IPS-18a (cell line): ENCODE measurements at regions not wholly inside any gene's neighbourhood (a gene's known extent, or its start where the extent isn't known, plus 50 kb on each side); places are given as distances from the start of the nearest gene placed in this dataset.

Experiments used
- H3K27ac ChIP-seq: one replicate; pipeline ENCODE4 v1.5.1; 2013; ENCODE audit warnings: low read length
- H3K27me3 ChIP-seq: one replicate; pipeline ENCODE4 v1.6.1; 2013; ENCODE audit warnings: mild to moderate bottlenecking, low read length; ENCODE audit not compliant: control insufficient read depth, insufficient read depth
- H3K36me3 ChIP-seq: one replicate; pipeline ENCODE4 v1.6.1; 2013; ENCODE audit warnings: low read depth, low read length; ENCODE audit not compliant: control insufficient read depth
- H3K4me1 ChIP-seq: one replicate; pipeline ENCODE4 v1.6.1; 2013; ENCODE audit warnings: low read depth, low read length; ENCODE audit not compliant: control insufficient read depth
- H3K4me3 ChIP-seq: one replicate; pipeline ENCODE4 v1.5.1; 2013; ENCODE audit warnings: low read length
- H3K9ac ChIP-seq: one replicate; pipeline ENCODE4 v1.6.1; 2013; ENCODE audit warnings: mild to moderate bottlenecking, low read length, moderate library complexity
- H3K9me3 ChIP-seq: one replicate; pipeline ENCODE4 v1.6.1; 2013; ENCODE audit warnings: low read depth, low read length; ENCODE audit not compliant: control insufficient read depth

DNA sequence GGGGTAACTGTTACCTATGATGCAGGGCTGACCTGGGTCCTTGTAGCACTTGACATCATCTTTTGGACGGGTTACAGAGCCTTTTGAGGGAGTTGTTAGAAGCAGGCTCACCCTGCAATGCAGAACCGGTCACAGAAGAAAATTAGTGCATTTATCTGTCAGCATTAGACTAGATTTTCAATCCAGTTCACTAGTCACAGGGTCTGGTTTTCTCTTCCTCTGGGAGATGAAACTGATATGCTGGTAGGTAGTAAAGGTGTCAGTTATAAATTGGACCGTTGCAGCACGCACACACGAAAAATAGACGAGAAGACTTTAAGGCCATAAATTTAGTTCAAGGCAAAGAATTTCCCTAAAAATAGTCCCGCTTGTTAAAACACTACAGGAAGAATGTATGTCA lies 532.3 kb upstream of the ATP11B start:
- H3K4me3 ChIP-seq, result no peak overlapping the region
- H3K27ac ChIP-seq, result no peak overlapping the region
- peaks cover 20% of the 10 kb centered on the region for H3K4me1 ChIP-seq
- H3K27me3 ChIP-seq, result no peaks in the 10 kb centered on the region
- no peak overlapping the region for H3K9ac ChIP-seq
- no peaks in the 10 kb centered on the region for H3K36me3 ChIP-seq
- no peaks in the 10 kb centered on the region for H3K9me3 ChIP-seq

- Histone ChIP-seq H3K36me3 (no peaks in the 10 kb centered on the region), H3K27ac (no peak overlapping the region), H3K4me1 (no peaks in the 10 kb centered on the region), H3K9ac (no peak overlapping the region), H3K9me3 (no peaks in the 10 kb centered on the region), H3K27me3 (no peaks in the 10 kb centered on the region), H3K4me3 (no peak overlapping the region)
Measured at GRCh38 chr3:182268711-182269110, 524.6 kb upstream of the ATP11B start.

DNA sequence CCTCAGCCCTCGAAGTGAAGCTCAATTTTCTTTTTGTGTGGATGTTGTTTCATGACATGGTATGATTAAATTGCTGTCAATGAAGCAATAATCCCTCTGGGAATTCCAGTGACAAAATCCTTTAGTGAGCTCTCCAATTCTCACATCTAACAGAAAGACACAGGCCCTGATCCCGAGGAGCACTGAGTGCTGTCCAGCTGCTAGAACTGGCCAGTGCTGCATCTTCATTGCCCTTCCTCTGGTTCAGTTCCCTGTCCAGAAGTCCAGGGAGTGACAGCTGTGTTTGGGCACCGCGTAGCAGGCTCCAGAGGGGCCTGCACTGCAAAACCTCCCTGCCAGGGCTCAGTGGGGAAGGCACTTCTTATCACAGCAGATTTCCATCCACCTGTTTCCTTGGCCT lies 516.8 kb upstream of the ATP11B start:
- Histone ChIP-seq H3K9ac (no peak overlapping the region), H3K4me1 (peaks cover 12% of the 10 kb centered on the region), H3K4me3 (no peak overlapping the region), H3K36me3 (no peaks in the 10 kb centered on the region), H3K9me3 (no peaks in the 10 kb centered on the region), H3K27me3 (no peaks in the 10 kb centered on the region), H3K27ac (no peak overlapping the region)

DNA sequence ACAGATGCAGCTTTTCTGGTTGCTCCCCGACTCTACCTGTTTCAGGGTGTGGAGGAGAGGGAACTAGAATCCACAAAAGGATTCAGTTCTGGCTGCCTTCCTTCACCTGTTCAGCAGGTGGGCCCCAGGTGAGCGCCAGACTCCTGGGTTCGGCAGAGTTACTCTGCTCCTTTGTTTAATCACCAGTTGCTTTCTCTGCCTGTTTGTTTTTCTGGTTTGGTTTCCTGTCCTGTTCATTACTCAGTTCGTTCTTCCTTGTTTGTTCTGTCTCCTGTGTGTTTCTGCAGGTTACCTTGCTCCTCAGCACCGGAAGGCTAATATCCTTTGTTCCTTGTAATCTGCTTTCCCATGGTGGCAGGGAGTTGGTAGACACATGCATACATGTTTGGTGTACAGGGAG lies 508.5 kb upstream of the ATP11B start:
- Histone ChIP-seq H3K36me3 (no peaks in the 10 kb centered on the region), H3K27me3 (no peaks in the 10 kb centered on the region), H3K9ac (no peak overlapping the region), H3K9me3 (no peaks in the 10 kb centered on the region), H3K4me3 (no peak overlapping the region), H3K27ac (peak overlapping the region; percentile 51), H3K4me1 (peaks cover 11% of the 10 kb centered on the region)

DNA sequence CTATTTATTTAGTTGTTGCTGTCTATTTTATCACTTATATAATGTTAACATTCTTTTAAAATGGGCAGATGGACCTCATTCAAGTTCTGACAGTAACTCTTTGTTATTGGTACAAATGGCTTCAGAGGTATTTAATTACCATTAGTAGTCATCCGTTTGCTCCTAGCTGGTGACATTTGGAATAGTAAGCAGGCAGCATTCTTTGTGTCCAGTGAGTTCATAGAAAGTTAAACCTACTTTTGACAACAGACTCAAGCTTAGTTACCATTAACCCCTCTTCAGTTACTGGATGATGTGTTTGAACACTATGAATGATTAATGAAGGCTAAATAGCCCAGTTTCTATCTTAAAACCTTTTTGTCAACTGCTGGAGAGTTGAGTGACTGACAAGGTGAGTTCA lies 500.7 kb upstream of the ATP11B start:
- H3K4me3 ChIP-seq, result no peak overlapping the region
- no peaks in the 10 kb centered on the region for H3K9me3 ChIP-seq
- H3K27ac ChIP-seq, result no peak overlapping the region
- H3K36me3 ChIP-seq, result no peaks in the 10 kb centered on the region
- no peak overlapping the region for H3K9ac ChIP-seq
- no peaks in the 10 kb centered on the region for H3K4me1 ChIP-seq
- H3K27me3 ChIP-seq, result no peaks in the 10 kb centered on the region

GRCh38 chr3:182294256-182294655 lies 499.0 kb upstream of the ATP11B start:
- H3K9me3 ChIP-seq, result no peaks in the 10 kb centered on the region
- no peaks in the 10 kb centered on the region for H3K4me1 ChIP-seq
- H3K27me3 ChIP-seq, result no peaks in the 10 kb centered on the region

DNA sequence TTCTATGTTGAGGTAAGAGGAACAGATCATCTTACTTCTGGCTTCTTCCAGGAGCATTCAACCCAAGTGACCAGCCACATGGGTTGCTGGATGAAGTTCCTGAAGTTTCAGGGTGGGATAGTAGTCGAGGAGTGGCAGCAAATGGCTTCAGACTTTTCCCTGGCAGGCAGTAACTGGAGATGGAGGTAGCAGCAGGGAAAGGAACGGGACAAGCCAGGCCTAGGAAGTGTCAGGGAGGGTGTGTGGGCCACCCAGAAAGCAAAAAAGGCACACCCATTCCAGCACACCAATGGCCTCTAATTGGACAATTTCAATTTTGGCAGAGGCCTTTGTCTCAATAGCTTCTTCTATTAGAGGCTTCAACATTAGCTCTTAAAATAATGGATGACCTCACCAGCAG lies 498.6 kb upstream of the ATP11B start:
- H3K27ac ChIP-seq, result no peak overlapping the region
- no peaks in the 10 kb centered on the region for H3K4me1 ChIP-seq
- no peaks in the 10 kb centered on the region for H3K36me3 ChIP-seq
- H3K9ac ChIP-seq, result no peak overlapping the region
- H3K4me3 ChIP-seq, result no peak overlapping the region
- H3K27me3 ChIP-seq, result no peaks in the 10 kb centered on the region
- no peaks in the 10 kb centered on the region for H3K9me3 ChIP-seq

More at GRCh38 chr3:182294256-182294655, 499.0 kb upstream of the ATP11B start:
- H3K4me3 ChIP-seq, result no peak overlapping the region
- H3K9ac ChIP-seq, result no peak overlapping the region
- H3K36me3 ChIP-seq, result no peaks in the 10 kb centered on the region
- no peak overlapping the region for H3K27ac ChIP-seq

DNA sequence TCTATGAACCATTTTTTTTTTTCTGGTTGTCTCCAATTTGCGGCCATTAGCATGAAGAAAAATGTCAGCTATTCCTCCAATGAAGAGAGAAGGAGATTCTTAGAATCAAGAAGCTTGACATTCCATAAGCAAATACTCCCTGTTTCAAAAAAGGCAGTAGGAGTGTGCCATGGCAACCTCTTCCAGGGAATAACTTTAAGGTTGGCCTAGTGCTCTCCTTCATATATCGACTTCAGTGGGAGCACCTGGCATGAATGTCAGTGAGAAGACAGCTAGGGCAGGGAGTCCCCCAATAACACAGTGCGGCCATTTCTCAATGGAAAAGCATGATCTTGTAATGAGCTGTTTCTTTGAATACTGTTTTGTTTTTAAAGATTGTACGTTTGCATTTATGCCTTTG lies 493.0 kb upstream of the ATP11B start:
- Histone ChIP-seq H3K27me3 (no peaks in the 10 kb centered on the region), H3K9me3 (no peaks in the 10 kb centered on the region), H3K9ac (no peak overlapping the region), H3K36me3 (no peaks in the 10 kb centered on the region), H3K4me1 (no peaks in the 10 kb centered on the region), H3K4me3 (no peak overlapping the region), H3K27ac (no peak overlapping the region)

- H3K4me3 ChIP-seq, result no peak overlapping the region
- no peak overlapping the region for H3K9ac ChIP-seq
- no peaks in the 10 kb centered on the region for H3K36me3 ChIP-seq
- no peaks in the 10 kb centered on the region for H3K27me3 ChIP-seq
- no peak overlapping the region for H3K27ac ChIP-seq
- H3K9me3 ChIP-seq, result no peaks in the 10 kb centered on the region
- peaks cover 6% of the 10 kb centered on the region for H3K4me1 ChIP-seq
Measured at GRCh38 chr3:182303169-182303568, 490.1 kb upstream of the ATP11B start.

DNA sequence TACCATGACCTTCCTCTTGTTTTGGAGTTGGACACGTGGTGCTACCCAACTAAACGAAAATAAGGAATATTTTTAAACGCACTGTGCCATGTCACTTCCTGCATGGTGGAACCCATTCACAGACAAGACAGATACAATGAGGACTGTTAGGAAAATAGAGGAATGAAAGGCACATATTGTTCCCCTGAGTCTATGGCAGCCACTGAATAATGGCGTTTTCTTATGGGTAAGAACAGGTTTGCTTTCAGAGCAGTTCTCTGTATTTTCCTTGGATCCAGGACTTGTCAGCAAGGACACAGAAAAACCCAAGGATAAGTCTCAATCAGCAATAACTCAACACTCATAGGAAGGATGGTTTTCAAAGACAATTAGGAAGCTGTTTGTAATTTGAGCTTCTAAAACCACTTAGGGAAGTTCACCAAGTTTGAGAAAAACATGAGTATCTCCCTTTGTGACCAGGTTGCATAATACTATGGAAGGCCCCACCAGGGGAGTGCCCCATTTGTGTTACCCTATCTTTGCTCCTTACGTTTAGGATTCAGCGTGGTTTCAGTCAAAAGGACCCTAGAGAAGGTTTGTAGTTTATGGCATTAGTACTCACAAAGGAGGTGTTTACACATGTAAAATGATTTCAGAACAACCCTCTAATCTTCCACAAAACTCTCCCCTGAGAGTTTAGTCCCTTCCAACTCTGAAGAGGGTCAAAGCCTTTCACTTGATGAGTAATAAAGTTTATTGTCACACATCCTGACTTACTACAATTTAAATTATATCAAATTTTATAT lies 487.2 kb upstream of the ATP11B start:
- H3K27me3 ChIP-seq, result no peaks in the 10 kb centered on the region
- no peaks in the 10 kb centered on the region for H3K36me3 ChIP-seq
- H3K27ac ChIP-seq, result no peak overlapping the region
- H3K4me3 ChIP-seq, result no peak overlapping the region
- peaks cover 6% of the 10 kb centered on the region for H3K4me1 ChIP-seq
- no peak overlapping the region for H3K9ac ChIP-seq
- H3K9me3 ChIP-seq, result no peaks in the 10 kb centered on the region

- Histone ChIP-seq H3K4me3 (no peak overlapping the region), H3K36me3 (no peaks in the 10 kb centered on the region), H3K9me3 (no peaks in the 10 kb centered on the region), H3K27me3 (no peaks in the 10 kb centered on the region), H3K9ac (no peak overlapping the region), H3K4me1 (peaks cover 6% of the 10 kb centered on the region), H3K27ac (no peak overlapping the region)
Measured at GRCh38 chr3:182308328-182308727, 485.0 kb upstream of the ATP11B start.

DNA sequence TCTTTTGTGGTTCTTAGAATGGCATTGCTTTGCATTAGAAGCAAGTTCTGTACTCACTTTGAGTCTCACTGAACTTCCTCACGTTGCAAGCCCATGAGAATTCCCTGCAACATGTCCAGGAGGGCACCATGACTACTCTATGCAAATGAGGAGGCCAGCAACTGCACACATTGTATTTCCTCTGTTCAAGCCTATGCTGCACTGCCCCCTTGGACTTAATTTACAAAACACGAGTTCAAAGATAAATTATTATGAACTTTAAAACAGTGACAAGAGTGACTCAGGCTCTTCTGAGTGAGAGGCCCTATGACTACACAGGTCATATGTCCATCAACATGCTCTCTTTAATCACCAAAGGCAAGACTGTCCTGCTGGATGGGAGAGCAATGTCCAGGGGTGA lies 484.2 kb upstream of the ATP11B start:
- Histone ChIP-seq H3K36me3 (no peaks in the 10 kb centered on the region), H3K4me3 (no peak overlapping the region), H3K27ac (no peak overlapping the region), H3K27me3 (no peaks in the 10 kb centered on the region), H3K9ac (no peak overlapping the region), H3K9me3 (no peaks in the 10 kb centered on the region), H3K4me1 (peaks cover 6% of the 10 kb centered on the region)
